GM23248 (cell line): ENCODE measurements at regions not wholly inside any gene's neighbourhood (a gene's known extent, or its start where the extent isn't known, plus 50 kb on each side); places are given as distances from the start of the nearest gene placed in this dataset.

Experiments
- DNase-seq: peaks from one replicate; pipeline ENCODE4 v3.0.0-alpha.2; 2015
- H2AFZ ChIP-seq: fragments of 200-600 bp; sonication (generic); 2 replicates; pipeline ENCODE4 v1.6.1; 2016; ENCODE audit warnings: antibody characterized with exemption
- H3F3A ChIP-seq: fragments of 200-600 bp; sonication (generic); 2 replicates; pipeline ENCODE4 v1.6.1; 2016; ENCODE audit warnings: mild to moderate bottlenecking, antibody characterized with exemption, mixed run types; ENCODE audit not compliant: insufficient read depth
- H3K27ac ChIP-seq: fragments of 200-600 bp; sonication (generic); 2 replicates; pipeline ENCODE4 v1.5.1; 2016; ENCODE audit warnings: mild to moderate bottlenecking
- H3K27me3 ChIP-seq: fragments of 200-600 bp; sonication (generic); replicated peaks from 2 replicates; pipeline ENCODE4 v1.6.1; 2016; ENCODE audit warnings: mild to moderate bottlenecking; ENCODE audit not compliant: insufficient read depth
- H3K36me3 ChIP-seq: fragments of 200-600 bp; sonication (generic); 2 replicates; pipeline ENCODE4 v1.6.1; 2016; ENCODE audit warnings: low read depth, mild to moderate bottlenecking
- H3K4me1 ChIP-seq: fragments of 200-600 bp; sonication (generic); 2 replicates; pipeline ENCODE4 v1.6.1; 2016; ENCODE audit warnings: mild to moderate bottlenecking; ENCODE audit not compliant: insufficient read depth
- H3K4me2 ChIP-seq: fragments of 200-600 bp; sonication (generic); one replicate; pipeline ENCODE4 v1.6.1; 2016; ENCODE audit warnings: mild to moderate bottlenecking; ENCODE audit not compliant: unreplicated experiment
- H3K4me3 ChIP-seq: fragments of 200-600 bp; sonication (generic); 2 replicates; pipeline ENCODE4 v1.5.1; 2016; ENCODE audit warnings: mild to moderate bottlenecking
- H3K79me2 ChIP-seq: fragments of 200-600 bp; sonication (generic); 2 replicates; pipeline ENCODE4 v1.6.1; 2016; ENCODE audit warnings: mild to moderate bottlenecking; ENCODE audit not compliant: insufficient read depth
- H3K9ac ChIP-seq: fragments of 200-600 bp; sonication (generic); 2 replicates; pipeline ENCODE4 v1.6.1; 2016; ENCODE audit warnings: mild to moderate bottlenecking
- H3K9me2 ChIP-seq: fragments of 200-600 bp; sonication (generic); 2 replicates; pipeline ENCODE4 v1.6.1; 2016; ENCODE audit warnings: mixed run types, mild to moderate bottlenecking, moderate library complexity; ENCODE audit not compliant: insufficient read depth
- H3K9me3 ChIP-seq: fragments of 200-600 bp; sonication (generic); one replicate; pipeline ENCODE4 v1.6.1; 2017; ENCODE audit warnings: low read depth
- H4K20me1 ChIP-seq: fragments of 200-600 bp; sonication (generic); 2 replicates; pipeline ENCODE4 v1.6.0; 2016; ENCODE audit not compliant: insufficient read depth
- EZH2 ChIP-seq: fragments of 200-600 bp; sonication (generic); IDR thresholded peaks from 2 replicates; pipeline ENCODE4 v1.6.1; 2018; ENCODE audit warnings: antibody characterized with exemption, mild to moderate bottlenecking; ENCODE audit not compliant: insufficient read depth, poor library complexity, severe bottlenecking
- EZH2phosphoT487 ChIP-seq: fragments of 200-600 bp; sonication (generic); IDR thresholded peaks from 2 replicates; pipeline ENCODE4 v1.6.1; 2018; ENCODE audit warnings: antibody characterized with exemption, moderate library complexity, mild to moderate bottlenecking, low read depth; ENCODE audit not compliant: insufficient read depth
- WGBS, 2 experiments: methylation state at CpG; one replicate each; pipeline ENCODE4 v1.1.6; 2015 to 2017; ENCODE audit warnings: low lambda C conversion rate in 2 of 2, low coverage in 1 of 2; ENCODE audit errors: missing lambda C conversion rate in 2 of 2; 5-methylcytosine and 5-hydroxymethylcytosine counted together
- in situ Hi-C: fragments of 300-500 bp; cut with MboI; formaldehyde crosslinking; loops from 2 replicates; pipeline ENCODE4 v1.15.0; 2020

DNA sequence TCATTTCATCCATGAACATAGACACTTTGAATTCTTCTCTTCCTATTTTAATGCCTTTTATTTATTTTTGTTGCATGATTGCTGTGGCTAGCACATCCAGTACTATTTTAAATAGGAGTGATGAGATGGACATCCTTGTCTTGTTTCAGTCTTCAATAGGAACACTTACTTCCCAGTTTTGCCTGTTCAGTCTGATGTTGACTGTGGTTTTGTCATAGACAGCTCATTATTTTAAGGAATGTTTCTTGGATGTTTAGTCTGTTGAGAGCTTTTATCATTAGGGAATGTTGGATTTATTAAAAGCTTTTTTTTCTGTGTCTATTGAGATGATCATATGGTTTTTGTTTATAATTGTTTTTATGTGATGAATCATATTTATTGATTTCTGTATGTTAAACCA, 586.6 kb downstream of the SLITRK1 start:
- in situ Hi-C loops: no loop called here
- Histone ChIP-seq H3K9me3 (no peaks in the 10 kb centered on the region), H2AFZ (no peak overlapping the region), H3K27me3 (no peaks in the 10 kb centered on the region), H3K27ac (no peak overlapping the region), H4K20me1 (no peaks in the 10 kb centered on the region), H3K4me1 (peaks cover 10% of the 10 kb centered on the region), H3K4me2 (no peak overlapping the region), H3K9me2 (no peaks in the 10 kb centered on the region), H3K9ac (no peak overlapping the region), H3F3A (peaks cover 5% of the 10 kb centered on the region; the same call in 1 of the 2 replicates), H3K79me2 (no peaks in the 10 kb centered on the region), H3K4me3 (no peak overlapping the region), H3K36me3 (no peaks in the 10 kb centered on the region)
- TF ChIP-seq EZH2: no peak
- no peak for TF ChIP-seq EZH2phosphoT487
- DNase-seq: no peak

DNA sequence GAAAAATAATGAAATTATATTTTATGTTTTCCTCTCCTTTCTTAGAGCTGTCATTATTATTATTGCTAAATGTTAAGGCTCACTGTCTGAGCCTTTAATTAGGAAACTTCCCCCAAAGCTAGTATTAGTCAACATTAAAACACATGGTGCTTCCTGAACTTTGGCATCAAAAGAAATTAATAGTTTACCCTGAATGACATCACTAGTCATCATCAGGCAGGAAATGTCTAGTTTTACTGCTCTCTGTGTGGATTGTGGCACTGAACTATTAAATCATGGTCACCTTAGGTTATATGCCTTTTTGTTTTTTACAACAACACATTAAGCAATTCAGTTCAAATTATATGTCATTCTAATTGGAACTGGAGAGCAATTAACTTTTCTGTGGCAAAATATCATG, 595.5 kb downstream of the SLITRK1 start:
- peaks cover 11% of the 10 kb centered on the region for H3K4me1 ChIP-seq
- no peak overlapping the region for H3K27ac ChIP-seq
- in situ Hi-C loops: no loop called here
- H3K9me3 ChIP-seq: no peaks in the 10 kb centered on the region
- H3K4me2 ChIP-seq: no peak overlapping the region
- no peaks in the 10 kb centered on the region for H4K20me1 ChIP-seq
- H2AFZ ChIP-seq: no peak overlapping the region
- H3K9me2 ChIP-seq: no peaks in the 10 kb centered on the region
- H3K9ac ChIP-seq: no peak overlapping the region
- TF ChIP-seq EZH2phosphoT487 (no peak), EZH2 (no peak)
- DNase-seq: peak; percentile 52
- H3K36me3 ChIP-seq: no peaks in the 10 kb centered on the region
- H3K27me3 ChIP-seq: no peaks in the 10 kb centered on the region
- H3K79me2 ChIP-seq: no peaks in the 10 kb centered on the region
- H3K4me3 ChIP-seq: no peak overlapping the region
- H3F3A ChIP-seq: 0 out of 2 replicates have a peak, but pooled peaks cover 4% of the 10 kb centered on the region

DNA sequence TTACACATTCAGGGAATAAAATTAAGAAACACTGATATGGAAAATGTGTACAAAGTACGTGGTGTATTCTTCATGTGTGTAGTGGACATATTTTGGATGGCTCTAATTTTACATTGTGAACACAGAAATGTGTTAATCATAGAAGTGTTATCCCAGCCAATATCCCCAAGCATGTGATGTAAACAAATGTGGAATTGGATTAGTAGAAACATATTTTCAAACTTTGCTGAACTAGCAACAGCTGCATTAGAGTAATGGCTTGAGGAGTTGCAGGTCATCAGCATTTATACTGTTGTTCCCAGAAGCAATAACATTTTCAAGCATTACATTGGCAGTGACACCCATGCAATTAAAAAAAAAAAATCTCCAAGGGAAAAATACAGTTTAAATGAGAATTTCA, 600.6 kb downstream of the SLITRK1 start:
- Histone ChIP-seq H2AFZ (peak overlapping the region; percentile 17), H3K4me1 (peaks cover 6% of the 10 kb centered on the region), H3K27me3 (no peaks in the 10 kb centered on the region), H3K4me2 (no peak overlapping the region), H3K79me2 (no peaks in the 10 kb centered on the region), H3K9ac (no peak overlapping the region), H3K4me3 (no peak overlapping the region), H4K20me1 (no peaks in the 10 kb centered on the region), H3F3A (no peaks in the 10 kb centered on the region), H3K9me2 (no peaks in the 10 kb centered on the region), H3K9me3 (no peaks in the 10 kb centered on the region), H3K27ac (no peak overlapping the region), H3K36me3 (no peaks in the 10 kb centered on the region)
- no peak for DNase-seq
- WGBS, 2 experiments: 46 to 48% methylated on average over 1 of the region's 1 CpG
- TF ChIP-seq EZH2phosphoT487 (no peak), EZH2 (no peak)
- in situ Hi-C loops: no loop called here

DNA sequence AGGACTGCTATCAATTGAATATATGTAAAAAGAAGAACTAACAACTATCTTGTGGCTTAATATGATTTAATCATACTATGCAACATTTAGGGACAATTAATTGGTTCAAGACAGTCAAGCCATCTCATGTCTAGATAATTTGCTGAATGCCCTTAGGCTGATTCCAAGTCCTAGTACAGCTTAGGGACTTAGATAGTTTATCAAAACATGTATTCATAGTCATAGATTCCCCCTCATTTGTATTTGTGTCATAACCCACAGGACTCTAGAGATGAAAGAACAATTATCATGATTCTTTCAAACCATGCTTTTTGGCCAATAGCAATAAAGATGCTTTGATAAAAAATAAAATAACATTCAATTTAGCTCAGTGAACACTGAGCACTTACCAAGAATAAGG, 607.6 kb downstream of the SLITRK1 start:
- no peaks in the 10 kb centered on the region for H3K9me2 ChIP-seq
- no peaks in the 10 kb centered on the region for H4K20me1 ChIP-seq
- H3K27ac ChIP-seq: no peak overlapping the region
- H3K79me2 ChIP-seq: no peaks in the 10 kb centered on the region
- no peak overlapping the region for H3K4me3 ChIP-seq
- no peaks in the 10 kb centered on the region for H3F3A ChIP-seq
- DNase-seq: no peak
- H3K4me1 ChIP-seq: peaks cover 18% of the 10 kb centered on the region
- no peaks in the 10 kb centered on the region for H3K36me3 ChIP-seq
- H3K27me3 ChIP-seq: no peaks in the 10 kb centered on the region
- TF ChIP-seq EZH2: no peak
- no peak for TF ChIP-seq EZH2phosphoT487
- H3K9me3 ChIP-seq: no peaks in the 10 kb centered on the region
- H2AFZ ChIP-seq: no peak overlapping the region
- H3K4me2 ChIP-seq: no peak overlapping the region
- no peak overlapping the region for H3K9ac ChIP-seq
- in situ Hi-C loops: no loop called here

DNA sequence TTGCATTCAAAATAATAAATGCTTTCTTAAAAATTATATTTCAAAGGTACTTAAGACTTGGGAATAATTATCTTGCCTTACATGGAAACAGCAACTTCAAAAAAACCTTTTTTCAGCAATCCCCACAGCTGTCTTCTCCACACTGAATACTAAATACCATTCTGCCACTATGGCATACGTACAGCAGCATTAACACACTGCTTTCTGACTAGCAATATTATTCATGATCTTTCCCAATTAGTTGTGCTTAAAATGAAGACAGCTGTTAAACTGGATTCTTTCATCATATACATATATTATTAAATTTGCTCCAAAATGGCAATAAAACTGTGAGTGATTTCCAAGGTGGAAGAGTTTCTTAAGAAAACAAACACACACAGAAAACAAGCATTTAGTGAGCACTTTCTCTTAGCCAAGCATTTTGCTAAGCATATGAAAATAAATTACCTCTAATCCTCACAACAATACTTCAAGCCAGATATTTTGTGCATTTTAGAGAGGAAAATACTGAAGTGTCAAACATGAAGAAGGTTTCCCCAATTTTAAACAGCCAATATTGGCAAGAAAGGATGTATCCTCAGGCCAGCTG, 609.5 kb downstream of the SLITRK1 start:
- no peaks in the 10 kb centered on the region for H3F3A ChIP-seq
- no peak overlapping the region for H3K4me2 ChIP-seq
- 77 to 87% methylated on average over 1 of the region's 1 CpG for WGBS, 2 experiments
- no peaks in the 10 kb centered on the region for H3K9me3 ChIP-seq
- no peak for DNase-seq
- no peaks in the 10 kb centered on the region for H3K36me3 ChIP-seq
- TF ChIP-seq EZH2phosphoT487 (no peak), EZH2 (no peak)
- no peaks in the 10 kb centered on the region for H3K79me2 ChIP-seq
- no peaks in the 10 kb centered on the region for H3K27me3 ChIP-seq
- in situ Hi-C loops: no loop called here
- peaks cover 18% of the 10 kb centered on the region for H3K4me1 ChIP-seq
- H3K9me2 ChIP-seq: no peaks in the 10 kb centered on the region
- H2AFZ ChIP-seq: 0 out of 2 replicates have a peak overlapping the region, but pooled peaks have one; percentile 28
- no peaks in the 10 kb centered on the region for H4K20me1 ChIP-seq
- H3K27ac ChIP-seq: no peak overlapping the region
- no peak overlapping the region for H3K4me3 ChIP-seq
- no peak overlapping the region for H3K9ac ChIP-seq
